Tongue (tissue), 1 donor: ENCODE measurements at regions not wholly inside any gene's neighbourhood (a gene's known extent, or its start where the extent isn't known, plus 50 kb on each side); places are given as distances from the start of the nearest gene placed in this dataset.
"Not testable (repeated sequence)": the region's sequence is repeated elsewhere in the genome, so short reads cannot be mapped to it uniquely, and the experiment has no call there.

Source experiments
- DNase-seq: peaks from one replicate; pipeline ENCODE4 v3.0.0-alpha.2; 2015

DNA sequence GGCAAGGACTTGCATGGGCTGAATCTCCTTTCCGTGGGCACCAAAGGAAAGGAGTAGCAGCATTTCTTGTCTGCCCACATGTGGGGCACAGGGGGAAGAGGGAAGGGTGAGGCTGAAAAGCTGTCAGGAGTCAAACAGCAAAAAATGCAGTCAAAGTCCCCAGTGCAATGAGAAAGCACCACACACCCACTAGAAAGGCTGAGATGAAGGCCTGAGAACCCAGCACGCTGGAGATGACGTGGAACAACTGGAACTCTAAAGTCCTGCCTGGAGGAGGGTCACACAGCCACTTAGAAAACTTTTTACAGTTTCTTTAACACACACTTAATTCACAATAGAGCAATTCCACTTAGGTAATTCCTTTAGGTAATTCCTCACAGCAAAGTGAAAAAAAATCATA is 94.6 kb upstream of the IGFBPL1 start:
- no peak for DNase-seq

DNA sequence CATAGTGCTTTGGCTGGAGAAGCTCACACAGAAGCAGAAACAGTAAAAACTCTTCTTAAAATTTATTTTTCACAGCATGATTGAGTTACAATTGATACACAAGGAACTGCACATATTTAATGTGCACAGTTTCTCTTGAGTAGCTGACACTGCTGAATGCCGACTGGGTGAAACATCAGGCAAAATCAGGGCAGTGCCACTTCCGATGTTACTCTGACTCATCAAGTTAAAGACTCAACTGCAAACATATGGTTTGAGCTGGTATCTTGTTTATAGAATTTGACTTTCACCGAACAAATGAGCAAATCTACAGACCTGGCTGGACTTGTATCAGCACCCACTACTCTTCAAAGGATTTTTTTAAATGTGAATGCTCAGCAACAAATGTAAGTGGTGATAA is 92.0 kb upstream of the IGFBPL1 start:
- peak; percentile 9 for DNase-seq

DNA sequence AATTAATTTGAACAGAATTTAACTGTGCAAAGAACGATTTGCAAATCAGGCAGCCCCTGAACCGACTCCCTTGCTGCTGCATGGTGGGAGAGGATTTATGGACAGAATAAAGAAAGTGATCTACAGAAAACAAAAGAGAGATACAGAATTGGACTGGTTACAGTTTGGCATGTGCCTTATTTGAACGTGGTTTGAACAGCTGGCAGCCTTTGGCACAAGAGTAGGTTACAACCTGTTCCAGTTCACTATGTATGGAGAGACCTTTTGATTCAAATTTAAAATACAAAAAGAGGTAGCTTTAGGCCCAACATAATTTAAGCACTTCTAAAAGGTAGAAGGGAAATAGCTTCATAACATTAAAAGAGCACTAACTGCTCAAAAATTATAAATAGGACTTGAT is 90.8 kb upstream of the IGFBPL1 start:
- DNase-seq, result not testable (repeated sequence)

DNA sequence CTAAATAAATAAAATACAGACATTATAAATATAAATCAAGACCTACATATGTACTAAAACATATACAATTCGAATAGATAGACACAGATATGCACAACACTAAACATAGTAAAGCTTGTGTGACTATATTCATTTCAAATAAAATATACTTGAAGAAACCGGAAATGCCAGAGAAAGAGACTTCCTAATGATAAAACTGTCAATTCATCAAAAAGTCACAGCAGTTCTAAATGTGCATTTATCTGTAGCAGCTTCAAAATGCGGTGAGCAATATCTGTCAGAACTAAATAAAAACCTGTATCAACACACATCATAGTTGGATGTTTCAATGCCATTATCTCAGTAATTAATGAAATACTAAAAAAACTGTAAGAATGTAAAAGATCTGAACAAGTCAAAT is 86.1 kb upstream of the IGFBPL1 start:
- DNase-seq, result not testable (repeated sequence)

DNA sequence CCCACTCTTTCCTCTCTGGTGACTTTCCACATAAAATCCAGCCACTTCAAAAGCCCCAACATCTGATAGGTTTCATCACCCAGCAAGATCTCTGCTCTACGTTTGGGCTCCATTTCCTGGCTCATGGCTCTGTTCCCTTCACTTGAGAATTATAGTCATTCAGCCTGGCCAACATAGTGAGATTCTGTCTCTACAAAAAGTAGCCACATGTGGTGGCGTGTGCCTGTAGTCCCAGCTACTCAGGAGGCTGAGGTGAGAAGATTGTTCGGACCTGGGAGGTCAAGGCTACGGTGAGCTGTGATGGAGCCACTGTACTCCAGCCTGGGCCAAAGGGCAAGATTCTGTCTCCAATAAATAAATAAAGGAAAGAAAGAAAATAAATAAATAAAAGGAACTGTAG is 83.3 kb upstream of the IGFBPL1 start:
- DNase-seq, result no peak

DNA sequence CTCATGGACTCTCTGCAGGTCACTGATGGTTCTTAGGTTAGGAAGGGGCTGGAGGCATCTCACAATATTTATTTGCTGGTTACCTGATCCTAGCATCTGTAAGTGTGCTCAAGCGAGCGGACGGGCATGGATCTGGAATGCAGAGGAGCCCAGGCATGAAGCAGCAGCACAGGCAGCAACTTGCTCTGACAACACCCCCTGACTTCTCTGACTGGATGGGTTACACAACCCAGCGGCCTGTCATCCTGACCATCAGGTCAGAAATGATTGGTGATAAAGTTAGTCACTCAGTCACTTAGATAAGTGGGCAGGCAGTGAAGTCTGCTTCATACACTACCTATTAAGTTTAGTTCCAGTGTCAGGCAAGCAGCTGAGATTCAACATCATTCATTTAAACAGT is 75.9 kb upstream of the IGFBPL1 start:
- peak; percentile 16 for DNase-seq

DNA sequence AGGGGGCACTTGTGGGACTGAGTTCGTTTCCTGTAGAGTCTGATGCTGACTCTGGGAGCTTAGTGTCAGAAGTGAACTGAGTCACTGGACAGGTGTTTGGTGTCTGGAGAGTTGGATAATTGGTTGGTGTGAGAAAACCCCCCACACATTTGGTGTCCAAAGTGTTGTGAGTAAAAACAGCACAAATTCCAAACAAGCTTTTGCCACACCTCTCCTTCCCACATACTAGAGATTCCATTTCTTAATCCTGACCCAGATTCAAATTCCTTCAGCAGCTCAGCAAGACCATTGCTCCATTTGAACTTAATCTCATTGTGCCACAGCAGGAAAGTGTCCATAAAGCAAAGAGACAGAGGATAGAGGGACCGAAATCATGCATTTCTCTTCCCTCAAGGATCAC is 74.3 kb upstream of the IGFBPL1 start:
- DNase-seq, result not testable (repeated sequence)

DNA sequence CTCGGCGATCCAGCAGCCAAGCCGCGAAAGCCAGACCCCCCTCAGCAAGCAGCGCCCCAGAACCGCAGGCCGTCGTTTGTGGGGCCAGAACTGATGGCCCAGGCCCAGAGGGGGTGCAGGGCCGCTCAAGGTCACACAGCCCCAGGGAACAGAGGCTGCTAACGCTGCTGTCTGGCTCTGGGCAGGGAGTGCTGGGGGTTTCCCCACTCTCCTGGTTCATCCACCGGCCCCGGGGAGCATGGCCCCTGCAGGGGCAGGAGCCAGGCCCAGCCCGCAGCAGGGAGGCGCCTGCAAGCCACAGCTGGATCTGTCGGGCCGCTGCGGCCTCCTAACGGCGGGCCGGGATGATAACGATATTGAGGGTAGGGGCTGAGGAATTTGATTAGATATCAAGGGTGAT is 64.8 kb upstream of the IGFBPL1 start:
- no peak for DNase-seq

DNA sequence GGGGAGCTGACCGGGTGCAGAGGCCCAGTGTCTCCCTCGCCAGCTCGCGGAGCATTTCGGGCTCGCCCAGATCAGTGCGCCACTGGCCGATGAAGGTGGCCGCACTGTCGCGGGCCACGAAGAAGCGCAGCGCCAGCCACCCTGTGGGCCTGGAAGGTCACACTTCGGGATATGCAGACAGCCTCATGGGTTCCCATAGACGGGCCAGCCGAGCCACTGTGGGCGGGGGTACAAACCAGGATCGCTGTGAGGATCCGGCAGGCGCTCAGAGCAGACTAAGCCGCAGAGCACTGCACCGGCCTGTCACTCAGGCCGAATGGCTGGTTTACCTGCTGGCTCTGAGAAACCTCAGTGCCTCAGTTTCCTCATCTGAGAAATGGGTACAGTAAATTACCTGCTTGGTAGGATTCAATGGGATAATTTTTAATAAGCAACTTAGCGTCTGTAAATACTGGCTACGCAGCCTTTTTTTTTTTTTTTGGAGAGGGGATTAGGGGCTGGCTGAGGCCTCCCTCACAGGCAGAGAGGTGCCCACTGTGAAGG is 64.0 kb upstream of the IGFBPL1 start:
- no peak for DNase-seq

DNA sequence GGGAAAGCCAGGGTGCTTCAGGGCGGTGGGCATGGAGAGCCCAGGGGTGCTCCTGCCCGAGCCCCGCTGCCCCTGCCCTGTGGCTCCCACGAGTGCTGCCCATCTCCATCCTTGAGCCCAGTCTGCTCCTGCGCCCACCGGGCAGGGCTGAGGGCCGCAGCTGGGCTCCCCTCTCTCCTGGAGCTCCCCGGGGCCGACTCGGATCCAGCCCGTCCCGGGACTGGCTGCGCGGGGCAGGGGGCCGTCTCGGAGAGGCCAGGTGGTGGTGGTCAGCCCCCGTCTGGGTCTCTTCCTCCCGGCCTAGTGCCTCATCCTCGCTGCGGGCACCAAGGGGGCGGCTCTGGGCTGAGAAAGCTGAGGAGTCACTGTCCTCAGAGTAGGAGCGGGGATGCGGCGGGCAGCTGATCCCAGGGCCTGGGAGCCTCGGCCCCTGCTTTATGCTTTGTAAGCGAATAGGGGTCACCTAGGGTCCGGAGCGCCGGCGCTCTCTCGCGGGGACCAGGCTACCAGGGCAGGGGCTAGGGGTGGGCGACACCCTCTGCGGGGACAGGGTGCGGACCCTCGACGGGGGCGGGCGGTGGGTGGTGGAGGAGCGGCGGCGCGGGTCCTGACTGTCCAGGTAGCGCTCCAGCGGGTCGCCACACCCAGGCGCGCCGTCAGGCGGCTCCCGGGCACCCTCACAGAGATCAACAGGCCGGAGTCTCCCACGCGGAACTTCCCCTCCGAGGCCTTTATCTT is 63.3 kb upstream of the IGFBPL1 start:
- not testable (repeated sequence) for DNase-seq

DNA sequence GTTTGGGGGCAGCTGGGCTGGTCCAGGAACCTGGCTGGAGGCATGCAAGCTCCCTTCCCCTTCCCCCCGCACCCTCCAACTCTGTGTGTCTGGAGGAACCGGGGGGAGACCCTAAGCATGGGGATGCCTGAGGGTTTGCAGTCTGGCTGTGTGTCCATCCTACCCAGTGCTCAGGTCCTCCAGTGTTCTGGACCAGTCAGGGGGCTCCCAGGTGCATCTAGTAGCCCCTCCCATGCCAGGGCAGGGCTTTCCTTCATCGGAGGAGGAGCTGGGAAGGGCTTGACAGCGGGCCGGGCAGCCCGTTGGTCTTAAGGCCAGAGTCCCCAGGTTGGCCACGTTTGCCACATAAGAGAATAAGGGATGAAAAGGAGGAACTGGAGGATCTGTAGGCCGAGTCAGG is 62.6 kb upstream of the IGFBPL1 start:
- no peak for DNase-seq

DNA sequence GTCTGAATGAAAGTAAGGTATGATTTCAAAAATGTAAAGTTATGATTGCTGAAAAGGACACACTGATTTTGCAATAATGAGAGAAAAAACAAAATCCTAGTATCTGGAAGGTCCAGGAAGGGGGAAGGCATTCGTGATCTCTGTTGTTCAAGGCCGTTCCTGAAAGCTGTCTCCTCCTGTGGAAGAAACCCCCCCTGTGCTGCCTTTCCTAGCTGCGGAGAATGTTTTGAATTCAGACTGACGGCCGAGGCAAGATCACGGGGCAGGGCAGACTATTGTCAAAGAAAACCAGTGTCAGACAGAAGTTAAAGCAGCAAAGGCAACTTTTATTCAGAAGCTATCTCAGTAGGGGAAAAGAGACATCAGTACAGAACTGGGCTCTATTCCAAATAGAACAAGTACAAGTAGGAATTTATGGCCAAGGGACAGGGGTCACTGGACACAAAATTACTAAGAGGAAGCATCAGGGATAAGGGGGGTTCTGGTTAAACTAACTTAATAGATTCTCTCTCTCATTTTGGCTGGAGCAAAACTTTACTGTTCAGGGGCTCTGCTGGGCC is 61.9 kb upstream of the IGFBPL1 start:
- DNase-seq, result no peak

DNA sequence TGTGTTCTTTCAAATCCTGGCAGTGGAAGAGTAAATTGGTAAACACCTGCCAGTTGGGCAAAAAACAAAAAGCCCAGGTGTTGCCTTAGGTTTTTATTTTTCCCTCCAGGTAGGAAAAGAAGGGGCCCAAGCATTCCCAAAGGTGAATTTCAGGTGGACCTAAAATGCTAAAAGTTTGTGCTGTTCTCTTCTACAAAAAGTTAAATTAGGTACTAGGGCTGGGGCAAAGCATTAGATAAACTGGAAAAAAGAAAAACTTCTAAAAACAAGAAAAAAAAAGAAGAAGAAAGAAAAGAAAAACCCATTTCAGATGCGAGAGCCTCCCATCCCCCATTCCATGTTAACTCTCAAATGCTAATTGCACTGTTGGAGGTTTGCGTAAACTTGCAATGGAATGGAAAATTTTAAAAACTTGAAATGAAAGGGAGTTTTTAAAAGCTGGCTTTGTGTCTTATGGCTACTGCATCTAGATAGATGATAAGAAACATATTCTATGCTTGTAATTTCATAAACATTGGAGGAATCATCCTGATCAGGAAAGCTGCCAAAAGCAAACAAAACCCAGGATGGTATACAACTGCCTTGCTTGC is 59.9 kb upstream of the IGFBPL1 start:
- not testable (repeated sequence) for DNase-seq

DNA sequence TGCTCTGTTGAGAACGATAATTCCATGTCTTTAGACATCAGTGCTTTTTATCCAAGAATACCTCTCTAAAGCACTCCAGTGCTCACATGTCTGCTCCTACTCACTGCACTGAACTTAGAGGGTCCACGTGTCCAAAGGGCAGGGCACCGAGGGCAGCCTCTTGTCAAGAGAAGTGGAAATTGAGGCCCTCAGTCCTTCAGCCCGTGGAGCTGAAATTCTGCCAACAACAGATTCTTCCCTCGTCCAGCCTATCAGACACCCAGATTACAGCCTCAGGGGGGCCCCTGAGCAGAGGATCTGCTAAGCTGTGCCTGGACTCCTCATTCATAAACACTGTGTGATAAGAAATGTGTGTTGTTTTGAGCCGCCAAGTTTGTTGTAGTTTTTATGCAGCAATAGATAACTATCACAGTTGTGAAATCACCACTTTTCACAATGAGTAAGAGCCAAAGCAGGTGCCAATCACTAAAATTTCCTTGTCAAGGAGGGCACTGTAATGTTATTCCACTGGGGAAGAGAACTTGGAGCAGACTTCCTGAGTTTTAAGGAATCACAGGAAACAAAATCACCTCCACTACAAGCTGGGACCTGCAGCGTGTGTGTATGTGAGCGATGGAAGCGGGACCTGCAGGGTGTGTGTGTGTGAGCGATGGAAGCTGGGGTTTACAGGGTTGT is 58.8 kb upstream of the IGFBPL1 start:
- peak; percentile 15 for DNase-seq

DNA sequence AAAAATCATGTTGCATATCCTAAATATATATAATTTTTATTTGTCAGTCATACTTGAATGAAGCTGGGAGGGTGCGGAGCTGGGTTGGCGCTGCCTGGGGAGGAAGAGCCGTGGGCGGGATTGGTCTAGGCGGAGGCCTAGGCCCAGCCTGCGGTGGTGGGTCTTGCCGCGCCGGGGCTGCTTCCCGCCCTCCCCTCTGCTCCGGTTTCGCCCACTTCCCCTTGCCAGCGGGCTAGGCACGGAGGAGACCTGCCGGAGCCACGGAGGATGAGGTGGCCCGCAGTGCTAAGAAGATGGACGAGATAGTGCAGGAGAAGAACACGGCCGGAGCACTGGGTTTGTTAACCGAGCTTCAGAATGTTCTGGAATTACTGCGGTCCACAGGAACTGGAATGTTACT is 54.0 kb upstream of the IGFBPL1 start:
- DNase-seq, result no peak

DNA sequence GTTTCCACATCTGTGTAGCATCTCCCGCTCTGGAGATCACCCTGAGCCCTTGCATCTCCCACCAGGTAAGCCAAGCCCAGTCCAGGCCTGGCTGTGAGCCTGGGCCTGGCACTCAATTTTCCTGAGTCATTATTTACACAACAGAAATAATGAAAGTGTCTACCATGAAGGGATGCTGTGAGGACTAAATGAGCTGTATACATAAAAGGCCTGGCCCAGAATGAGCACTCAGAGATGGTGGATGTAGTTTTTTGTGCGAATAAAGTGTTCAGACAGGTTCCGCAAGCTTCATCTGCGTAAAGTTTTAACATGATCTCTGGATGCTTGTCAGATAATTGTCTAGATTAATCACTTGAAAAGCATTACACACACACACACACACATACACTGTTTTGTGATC is 50.2 kb upstream of the IGFBPL1 start:
- DNase-seq, result not testable (repeated sequence)
